Right cardiac atrium (tissue), 5 donors: ENCODE measurements at regions not wholly inside any gene's neighbourhood (a gene's known extent, or its start where the extent isn't known, plus 50 kb on each side); places are given as distances from the start of the nearest gene placed in this dataset.

Experiments
- ATAC-seq, 2 donors: fragments of 200-7000 bp; cut with Tn5 transposase; one replicate each; pipeline versions ENCODE4 v1.8.0 to v1.9.1; 2020; ENCODE audit warnings: moderate library complexity in 2 of 2, mild to moderate bottlenecking in 1 of 2
- DNase-seq, 3 donors: peaks; one replicate each; pipeline ENCODE4 v3.0.0-alpha.2; 2020
- H3K27ac ChIP-seq: one replicate; pipeline ENCODE4 v1.5.1; 2013; ENCODE audit warnings: mild to moderate bottlenecking, low read length, control low read depth, moderate library complexity
- H3K27me3 ChIP-seq: one replicate; pipeline ENCODE4 v1.6.1; 2013; ENCODE audit not compliant: control insufficient read depth, insufficient read depth
- H3K4me1 ChIP-seq: one replicate; pipeline ENCODE4 v1.6.1; 2013; ENCODE audit warnings: low read length; ENCODE audit not compliant: control insufficient read depth, insufficient read depth
- H3K4me3 ChIP-seq: one replicate; pipeline ENCODE4 v1.5.1; 2013; ENCODE audit warnings: low read length, control low read depth
- H3K9me3 ChIP-seq: one replicate; pipeline ENCODE4 v1.6.1; 2013; ENCODE audit warnings: low read length; ENCODE audit not compliant: control insufficient read depth
- WGBS: extraction: QIAGEN DNeasy Blood & Tissue Kit; methylation state at CpG from one replicate; pipeline ENCODE4 v1.1.7; 2013; 5-methylcytosine and 5-hydroxymethylcytosine counted together
- intact Hi-C, 4 donors: fragments of 100-400 bp; cut with DNase I; formaldehyde crosslinking; loops; one replicate each; pipeline versions ENCODE4 v1.11.0 to v1.14.0; 2022 to 2023
- donor health status: healthy with polysubstance abuse.
- donor health status: DM: no; HTN: yes; CAD: no.
- donor health status: DM: no; HTN: no; CAD: no.
- donor health status: DM: no; HTN: yes; CAD: no; lungs with severe emphysema.
- donor health status: DM: yes; HTN: yes; CAD: no.

DNA sequence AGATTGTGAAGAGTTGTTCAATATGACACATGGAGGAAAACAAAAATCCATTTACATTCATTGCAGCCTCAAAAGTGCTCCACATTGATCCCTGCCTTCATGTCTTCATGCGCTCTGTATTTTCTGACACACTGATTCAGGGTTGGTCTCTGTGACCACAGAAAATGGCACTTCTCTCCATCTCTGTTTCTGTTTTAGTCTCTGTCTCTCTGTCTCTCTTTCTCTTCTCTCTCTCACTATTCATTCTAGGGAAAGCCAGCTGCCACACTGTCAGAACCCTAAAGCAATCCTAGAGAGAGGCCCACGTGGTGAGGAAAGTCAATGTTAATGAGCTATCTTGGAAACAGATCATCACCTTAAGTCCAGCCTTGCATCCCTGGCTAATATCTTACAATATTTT is 2238.4 kb downstream of the PCDH7 start:
- ATAC-seq, result no peak
- intact Hi-C loops, result no loop called here
- 60% methylated on average over 2 of the region's 2 CpGs for WGBS
- no peak overlapping the region for H3K4me3 ChIP-seq
- H3K27ac ChIP-seq, result no peak overlapping the region
- no peaks in the 10 kb centered on the region for H3K9me3 ChIP-seq
- no peaks in the 10 kb centered on the region for H3K4me1 ChIP-seq
- no peak for DNase-seq
- no peaks in the 10 kb centered on the region for H3K27me3 ChIP-seq

DNA sequence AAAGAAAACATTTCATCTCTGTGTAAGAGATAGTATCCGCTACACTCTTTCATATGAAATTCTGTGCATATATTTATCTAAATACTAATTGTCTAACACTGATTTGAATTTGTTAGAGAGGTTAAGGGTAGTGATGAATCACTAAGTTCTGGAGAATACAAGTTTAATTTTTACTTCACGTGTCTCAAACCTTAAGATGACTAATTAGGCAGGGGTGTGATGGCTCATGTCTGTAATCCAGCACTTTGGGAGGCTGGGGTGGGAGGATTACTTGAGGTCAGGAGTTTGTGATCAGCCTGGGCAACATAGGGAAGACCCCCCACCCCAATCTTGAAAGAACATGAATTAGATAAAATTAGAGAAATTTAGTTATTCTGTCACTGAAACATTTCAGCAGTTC is 2241.9 kb downstream of the PCDH7 start:
- no peaks in the 10 kb centered on the region for H3K4me1 ChIP-seq
- 72% methylated on average over 2 of the region's 2 CpGs for WGBS
- no peaks in the 10 kb centered on the region for H3K27me3 ChIP-seq
- no peak for ATAC-seq
- intact Hi-C loops, result no loop called here
- no peak for DNase-seq
- no peak overlapping the region for H3K4me3 ChIP-seq
- H3K27ac ChIP-seq, result no peak overlapping the region
- H3K9me3 ChIP-seq, result no peaks in the 10 kb centered on the region

DNA sequence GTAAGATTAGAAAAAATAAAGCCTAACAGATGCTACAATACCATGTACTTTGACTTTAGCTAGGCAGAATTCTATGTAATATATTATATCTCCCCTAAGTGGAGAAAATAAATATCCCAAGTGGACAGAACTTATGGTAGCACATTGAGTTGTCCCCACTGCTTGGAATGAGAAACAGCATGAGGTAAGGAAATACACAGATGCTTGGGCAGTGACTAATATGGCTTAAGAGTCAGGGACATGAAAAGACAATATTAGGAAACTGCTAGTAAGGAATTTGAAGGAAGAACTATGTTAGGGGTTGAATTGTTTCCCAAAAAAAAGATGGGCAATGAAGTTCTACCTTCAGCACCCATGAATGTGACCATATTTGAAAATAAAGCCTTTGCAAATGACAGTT is 2265.1 kb downstream of the PCDH7 start:
- ATAC-seq, result no peak
- Histone ChIP-seq H3K27me3 (no peaks in the 10 kb centered on the region), H3K27ac (no peak overlapping the region), H3K9me3 (no peaks in the 10 kb centered on the region), H3K4me1 (no peaks in the 10 kb centered on the region), H3K4me3 (no peak overlapping the region)
- intact Hi-C loops, result no loop called here
- no peak for DNase-seq

DNA sequence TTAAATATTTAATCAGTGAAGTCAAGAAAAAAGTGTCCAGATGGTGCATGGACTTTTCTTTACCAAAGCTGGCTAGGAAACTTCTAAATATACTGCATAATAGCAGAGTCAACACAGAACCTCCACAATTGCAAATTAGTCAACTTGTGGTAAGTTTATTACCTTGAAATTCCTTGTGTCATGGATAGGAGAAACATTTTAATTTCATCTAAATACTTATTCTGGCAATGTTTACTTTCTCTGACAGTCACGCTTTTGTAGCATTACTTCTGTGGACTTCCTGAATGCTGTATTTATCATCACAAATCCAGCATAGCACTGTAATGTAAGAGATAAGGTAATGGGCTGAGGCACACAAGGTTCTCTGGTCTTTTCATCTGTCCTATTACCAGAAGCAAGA is 2266.1 kb downstream of the PCDH7 start:
- WGBS, result 59% methylated on average over 1 of the region's 1 CpG
- Histone ChIP-seq H3K4me3 (no peak overlapping the region), H3K9me3 (no peaks in the 10 kb centered on the region), H3K27ac (no peak overlapping the region), H3K4me1 (no peaks in the 10 kb centered on the region), H3K27me3 (no peaks in the 10 kb centered on the region)
- DNase-seq (no peak), ATAC-seq (no peak)
- intact Hi-C loops, result no loop called here

DNA sequence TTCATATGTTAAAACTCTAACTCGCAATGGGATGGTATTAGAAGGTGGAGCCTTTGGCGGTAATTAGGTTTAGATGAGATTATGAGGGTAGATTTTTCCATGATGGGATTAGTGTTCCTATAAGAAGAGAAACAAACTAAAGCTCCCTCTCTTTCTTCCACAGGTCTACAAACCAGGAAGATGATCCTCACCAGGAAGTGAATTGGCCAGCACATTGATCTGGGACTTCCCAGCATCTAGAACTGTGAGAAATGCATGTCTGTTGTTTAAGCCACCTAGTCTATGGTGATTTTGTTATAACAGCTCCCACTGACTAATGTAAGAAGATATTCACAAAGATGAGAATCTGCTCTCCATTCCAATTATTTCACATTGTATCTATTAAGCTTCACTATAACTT is 2266.9 kb downstream of the PCDH7 start:
- Histone ChIP-seq H3K27me3 (no peaks in the 10 kb centered on the region), H3K4me1 (no peaks in the 10 kb centered on the region), H3K4me3 (no peak overlapping the region), H3K27ac (no peak overlapping the region), H3K9me3 (no peaks in the 10 kb centered on the region)
- no peak for DNase-seq
- WGBS, result 82% methylated on average over 2 of the region's 2 CpGs
- intact Hi-C loops, result no loop called here
- ATAC-seq, result no peak

GRCh38 chr4:32988165-32988811 is 2268.1 kb downstream of the PCDH7 start:
- no peaks in the 10 kb centered on the region for H3K27me3 ChIP-seq
- no peak for ATAC-seq
- H3K9me3 ChIP-seq, result no peaks in the 10 kb centered on the region
- intact Hi-C loops, result no loop called here
- WGBS, result 73% methylated on average over 2 of the region's 2 CpGs
- no peak overlapping the region for H3K4me3 ChIP-seq
- H3K27ac ChIP-seq, result no peak overlapping the region
- no peak for DNase-seq
- H3K4me1 ChIP-seq, result no peaks in the 10 kb centered on the region

DNA sequence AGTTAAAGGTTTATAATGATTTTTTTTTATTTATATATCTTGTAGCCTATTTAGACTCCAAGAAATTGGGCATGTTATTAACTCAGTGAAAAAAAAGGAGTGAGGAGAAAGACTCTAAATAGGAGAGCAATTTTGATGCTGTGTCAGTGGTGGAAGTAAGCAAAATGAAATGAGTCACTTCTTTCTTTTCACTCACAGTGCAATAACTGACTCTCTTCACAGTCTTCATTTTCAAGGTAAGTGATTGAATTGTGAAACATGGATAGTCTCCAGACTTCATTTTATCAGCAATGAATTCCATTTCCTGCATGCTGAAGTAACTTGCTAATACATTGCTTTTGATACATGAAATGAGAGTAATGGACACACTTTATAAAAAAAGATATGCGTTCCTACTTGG is 2271.5 kb downstream of the PCDH7 start:
- no peak for ATAC-seq
- intact Hi-C loops, result no loop called here
- Histone ChIP-seq H3K9me3 (no peaks in the 10 kb centered on the region), H3K4me3 (no peak overlapping the region), H3K27me3 (no peaks in the 10 kb centered on the region), H3K4me1 (no peaks in the 10 kb centered on the region), H3K27ac (no peak overlapping the region)
- no peak for DNase-seq
- WGBS, result 77% methylated on average over 1 of the region's 1 CpG

DNA sequence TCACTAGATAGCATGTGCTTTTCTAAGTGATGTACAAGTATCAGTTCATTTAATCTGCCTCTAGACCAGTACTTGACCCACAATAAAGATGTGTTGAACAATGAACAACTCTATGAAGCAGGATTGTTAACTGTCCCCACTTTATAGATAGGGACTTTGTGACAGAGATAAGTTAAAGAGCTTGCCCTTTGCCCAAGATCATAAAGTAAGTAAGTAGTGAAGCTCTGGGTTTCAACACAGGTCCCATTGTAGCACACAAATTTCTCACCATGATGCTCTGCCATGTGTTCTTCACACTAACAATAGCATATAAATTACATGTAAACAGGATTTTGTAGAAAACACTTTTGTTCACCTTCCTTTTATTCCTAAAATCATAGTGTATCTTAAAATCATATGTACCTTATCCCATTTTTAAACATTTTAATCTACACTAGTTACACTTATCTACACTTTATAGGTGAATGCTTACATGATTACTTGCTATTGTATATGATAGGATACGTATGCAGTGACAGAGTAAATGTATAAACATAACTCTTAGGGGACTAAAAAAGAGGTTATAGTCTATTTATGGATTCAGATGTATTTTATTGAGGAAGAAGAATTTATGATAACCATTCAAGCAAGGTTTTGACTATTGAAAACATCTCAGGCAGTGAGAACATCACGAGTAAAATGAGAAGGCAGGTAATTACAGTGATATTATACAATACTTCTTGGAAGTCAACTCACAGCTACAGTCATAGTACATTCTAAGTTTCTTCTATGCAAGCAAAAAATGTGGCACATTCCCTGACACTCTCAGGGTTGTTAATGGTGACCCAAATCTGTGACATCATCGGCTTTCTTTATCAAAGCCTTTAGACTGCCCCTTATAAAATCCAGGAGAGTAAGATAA is 2275.1 kb downstream of the PCDH7 start:
- Histone ChIP-seq H3K4me3 (no peak overlapping the region), H3K4me1 (no peaks in the 10 kb centered on the region), H3K27me3 (no peaks in the 10 kb centered on the region), H3K9me3 (no peaks in the 10 kb centered on the region), H3K27ac (no peak overlapping the region)
- ATAC-seq (no peak), DNase-seq (no peak)
- intact Hi-C loops, result no loop called here
- WGBS, result 60% methylated on average over 3 of the region's 3 CpGs

- Histone ChIP-seq H3K9me3 (no peaks in the 10 kb centered on the region), H3K27me3 (no peaks in the 10 kb centered on the region), H3K27ac (no peak overlapping the region), H3K4me3 (no peak overlapping the region), H3K4me1 (no peaks in the 10 kb centered on the region)
- DNase-seq (no peak), ATAC-seq (no peak)
- intact Hi-C loops, result no loop called here
- WGBS, result 66% methylated on average over 2 of the region's 2 CpGs
Observed at GRCh38 chr4:33013282-33013681, 2293.1 kb downstream of the PCDH7 start.

GRCh38 chr4:33025236-33025635 is 2305.1 kb downstream of the PCDH7 start:
- Histone ChIP-seq H3K27ac (no peak overlapping the region), H3K9me3 (no peaks in the 10 kb centered on the region), H3K4me1 (no peaks in the 10 kb centered on the region), H3K4me3 (no peak overlapping the region), H3K27me3 (no peaks in the 10 kb centered on the region)
- DNase-seq (no peak), ATAC-seq (no peak)
- intact Hi-C loops, result no loop called here
- 85% methylated on average over 2 of the region's 2 CpGs for WGBS

DNA sequence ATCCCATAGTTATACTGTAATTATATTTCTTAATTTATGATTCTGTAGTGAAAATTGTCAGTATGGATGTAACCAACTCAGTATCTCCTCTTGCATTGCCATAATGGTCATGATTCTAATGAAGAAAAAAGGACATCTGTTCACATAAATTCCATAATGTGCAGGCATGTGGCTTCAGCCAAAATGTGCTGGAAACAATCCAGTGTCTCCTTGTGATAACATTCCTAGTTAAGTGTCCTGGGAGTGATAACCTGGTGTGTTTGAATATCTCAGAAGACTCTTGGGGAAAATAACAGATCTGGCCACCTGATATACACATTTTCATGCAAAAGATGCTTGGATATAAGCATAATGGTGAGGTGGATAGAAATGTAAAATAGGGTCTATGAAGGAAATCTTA is 2309.8 kb downstream of the PCDH7 start:
- H3K27me3 ChIP-seq, result no peaks in the 10 kb centered on the region
- no peak overlapping the region for H3K27ac ChIP-seq
- no peaks in the 10 kb centered on the region for H3K9me3 ChIP-seq
- intact Hi-C loops, result no loop called here
- ATAC-seq (no peak), DNase-seq (no peak)
- no peaks in the 10 kb centered on the region for H3K4me1 ChIP-seq
- no peak overlapping the region for H3K4me3 ChIP-seq
